Activated CD8-positive, alpha-beta T cell treated with anti-CD3 and anti-CD28 coated beads for 36 hours (primary cell): ENCODE measurements at regions not wholly inside any gene's neighbourhood (a gene's known extent, or its start where the extent isn't known, plus 50 kb on each side); places are given as distances from the start of the nearest gene placed in this dataset.

Source experiments
- ATAC-seq: fragments of 200-7000 bp; cut with Tn5 transposase; one replicate; pipeline ENCODE4 v1.10.0; 2021; ENCODE audit warnings: mild to moderate bottlenecking, moderate library complexity
- CTCF ChIA-PET: fragments of 350-600 bp; sonication (Branson Sonifier 250); formaldehyde crosslinking; loops from one replicate; lab custom pipeline; 2021; ENCODE audit warnings: antibody characterized with exemption; lab: Charles Lee
- POLR2A ChIA-PET: fragments of 350-600 bp; sonication (Branson Sonifier 250); formaldehyde crosslinking; loops from one replicate; lab custom pipeline; 2021; ENCODE audit warnings: antibody characterized with exemption; lab: Charles Lee
- DNase-seq: peaks from one replicate; pipeline ENCODE4 v3.0.0-alpha.2; 2020
- H3K27ac Mint-ChIP-seq: one replicate; pipeline ENCODE4 v1.8.0; 2021; ENCODE audit warnings: mild to moderate bottlenecking, mixed read lengths
- H3K27me3 Mint-ChIP-seq: one replicate; pipeline ENCODE4 v1.8.0; 2021; ENCODE audit warnings: mixed read lengths
- H3K36me3 Mint-ChIP-seq: one replicate; pipeline ENCODE4 v1.8.0; 2021; ENCODE audit warnings: low read depth, mixed read lengths
- H3K4me1 Mint-ChIP-seq: one replicate; pipeline ENCODE4 v1.8.0; 2021; ENCODE audit warnings: low read depth, mixed read lengths
- H3K4me3 Mint-ChIP-seq: one replicate; pipeline ENCODE4 v1.8.0; 2021; ENCODE audit warnings: mild to moderate bottlenecking, moderate library complexity, mixed read lengths
- H3K9me3 Mint-ChIP-seq: one replicate; pipeline ENCODE4 v1.8.0; 2021; ENCODE audit warnings: mixed read lengths
- intact Hi-C: fragments of 100-400 bp; cut with micrococcal nuclease; formaldehyde crosslinking; loops from one replicate; pipeline ENCODE4 v1.10.0; 2022
- TF ChIP-seq, protein P1 (sequence below): fragments of 200-600 bp; IDR thresholded peaks from one replicate; pipeline ENCODE4 v1.8.0; 2022; ENCODE audit warnings: antibody characterized with exemption, mild to moderate bottlenecking

DNA sequence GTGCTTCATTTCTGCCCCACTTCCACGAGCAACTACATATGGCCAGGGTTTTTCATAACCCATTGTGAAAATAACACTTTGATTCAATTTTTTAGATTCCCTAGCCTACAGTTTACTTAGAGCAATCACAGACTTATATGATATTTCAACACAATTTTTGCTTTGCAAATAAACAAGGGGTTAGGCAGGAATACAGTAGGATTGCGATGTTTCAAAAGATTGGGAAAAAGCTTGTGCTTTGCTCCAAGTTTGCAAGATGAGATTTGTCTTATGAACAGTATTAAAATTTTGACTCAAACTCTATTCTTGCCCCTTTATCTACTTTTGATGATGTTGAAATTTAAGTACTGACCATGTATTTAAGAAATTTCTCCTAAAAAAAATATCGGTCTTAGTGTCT lies 814.5 kb upstream of the PIK3C3 start:
- intact Hi-C loops, result no loop called here
- Mint-ChIP-seq H3K36me3 (no peaks in the 10 kb centered on the region), H3K27me3 (no peaks in the 10 kb centered on the region), H3K4me1 (no peaks in the 10 kb centered on the region), H3K9me3 (peaks cover 4% of the 10 kb centered on the region), H3K27ac (no peak overlapping the region), H3K4me3 (no peak overlapping the region)
- DNase-seq, result no peak
- TF ChIP-seq, protein P1, sequence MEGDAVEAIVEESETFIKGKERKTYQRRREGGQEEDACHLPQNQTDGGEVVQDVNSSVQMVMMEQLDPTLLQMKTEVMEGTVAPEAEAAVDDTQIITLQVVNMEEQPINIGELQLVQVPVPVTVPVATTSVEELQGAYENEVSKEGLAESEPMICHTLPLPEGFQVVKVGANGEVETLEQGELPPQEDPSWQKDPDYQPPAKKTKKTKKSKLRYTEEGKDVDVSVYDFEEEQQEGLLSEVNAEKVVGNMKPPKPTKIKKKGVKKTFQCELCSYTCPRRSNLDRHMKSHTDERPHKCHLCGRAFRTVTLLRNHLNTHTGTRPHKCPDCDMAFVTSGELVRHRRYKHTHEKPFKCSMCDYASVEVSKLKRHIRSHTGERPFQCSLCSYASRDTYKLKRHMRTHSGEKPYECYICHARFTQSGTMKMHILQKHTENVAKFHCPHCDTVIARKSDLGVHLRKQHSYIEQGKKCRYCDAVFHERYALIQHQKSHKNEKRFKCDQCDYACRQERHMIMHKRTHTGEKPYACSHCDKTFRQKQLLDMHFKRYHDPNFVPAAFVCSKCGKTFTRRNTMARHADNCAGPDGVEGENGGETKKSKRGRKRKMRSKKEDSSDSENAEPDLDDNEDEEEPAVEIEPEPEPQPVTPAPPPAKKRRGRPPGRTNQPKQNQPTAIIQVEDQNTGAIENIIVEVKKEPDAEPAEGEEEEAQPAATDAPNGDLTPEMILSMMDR, result no peak
- CTCF ChIA-PET, result no interaction called here
- ATAC-seq, result no peak
- POLR2A ChIA-PET, result no interaction called here

DNA sequence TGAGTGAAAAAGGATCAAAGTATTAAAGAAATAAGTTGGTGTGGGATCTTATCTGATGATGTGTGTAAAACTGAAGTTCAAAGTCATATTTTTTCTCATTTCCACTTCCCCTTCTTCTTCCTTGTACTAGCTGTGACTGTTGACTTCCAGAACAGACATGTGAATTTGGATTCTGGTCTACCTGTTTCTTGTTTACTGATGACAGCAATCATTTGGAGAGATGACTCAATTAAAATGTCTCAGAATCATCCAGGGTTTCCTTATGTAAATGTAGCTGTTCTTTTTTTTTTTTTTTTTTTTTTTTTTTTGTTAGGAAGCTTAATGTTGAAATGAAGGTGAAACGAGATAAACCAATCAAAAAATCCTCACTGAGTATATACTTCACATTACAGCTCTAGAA lies 819.9 kb upstream of the PIK3C3 start:
- ATAC-seq, result no peak
- H3K9me3 Mint-ChIP-seq, result peaks cover 3% of the 10 kb centered on the region
- POLR2A ChIA-PET, result no interaction called here
- CTCF ChIA-PET, result no interaction called here
- H3K27me3 Mint-ChIP-seq, result no peaks in the 10 kb centered on the region
- DNase-seq, result no peak
- H3K27ac Mint-ChIP-seq, result no peak overlapping the region
- intact Hi-C loops, result no loop called here
- H3K4me1 Mint-ChIP-seq, result no peaks in the 10 kb centered on the region
- TF ChIP-seq, protein P1, result no peak
- H3K4me3 Mint-ChIP-seq, result no peak overlapping the region
- H3K36me3 Mint-ChIP-seq, result no peaks in the 10 kb centered on the region

GRCh38 chr18:41134426-41134825 lies 820.6 kb upstream of the PIK3C3 start:
- ChIA-PET POLR2A (no interaction called here), CTCF (no interaction called here)
- no peak overlapping the region for H3K27ac Mint-ChIP-seq
- H3K4me1 Mint-ChIP-seq, result no peaks in the 10 kb centered on the region
- TF ChIP-seq, protein P1, result no peak
- DNase-seq (no peak), ATAC-seq (no peak)
- intact Hi-C loops, result no loop called here
- no peaks in the 10 kb centered on the region for H3K36me3 Mint-ChIP-seq
- H3K9me3 Mint-ChIP-seq, result peaks cover 3% of the 10 kb centered on the region
- no peaks in the 10 kb centered on the region for H3K27me3 Mint-ChIP-seq
- no peak overlapping the region for H3K4me3 Mint-ChIP-seq

DNA sequence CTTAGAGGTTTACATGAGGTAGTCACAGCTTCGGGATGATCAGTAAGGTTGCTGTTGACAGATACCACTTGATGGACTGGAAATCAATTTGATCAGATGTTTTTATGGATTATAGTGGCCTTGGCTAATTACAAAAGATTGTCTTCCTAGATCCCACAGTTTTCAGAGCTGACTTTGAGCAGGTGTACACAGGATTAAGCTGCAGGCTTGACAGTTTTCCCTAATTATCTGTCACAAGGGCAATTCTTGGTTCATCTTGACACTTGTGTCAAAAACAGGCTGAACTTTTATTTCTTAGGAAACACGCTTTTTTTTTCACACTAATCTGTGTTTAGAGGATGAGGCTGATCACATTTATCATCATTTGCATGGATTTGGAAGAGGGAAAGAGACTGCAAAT lies 824.0 kb upstream of the PIK3C3 start:
- POLR2A ChIA-PET, result no interaction called here
- intact Hi-C loops, result no loop called here
- H3K4me3 Mint-ChIP-seq, result no peak overlapping the region
- H3K36me3 Mint-ChIP-seq, result no peaks in the 10 kb centered on the region
- DNase-seq (no peak), ATAC-seq (no peak)
- peaks cover 5% of the 10 kb centered on the region for H3K9me3 Mint-ChIP-seq
- no peaks in the 10 kb centered on the region for H3K27me3 Mint-ChIP-seq
- no peaks in the 10 kb centered on the region for H3K4me1 Mint-ChIP-seq
- no peak overlapping the region for H3K27ac Mint-ChIP-seq
- TF ChIP-seq, protein P1, result no peak
- CTCF ChIA-PET, result no interaction called here

DNA sequence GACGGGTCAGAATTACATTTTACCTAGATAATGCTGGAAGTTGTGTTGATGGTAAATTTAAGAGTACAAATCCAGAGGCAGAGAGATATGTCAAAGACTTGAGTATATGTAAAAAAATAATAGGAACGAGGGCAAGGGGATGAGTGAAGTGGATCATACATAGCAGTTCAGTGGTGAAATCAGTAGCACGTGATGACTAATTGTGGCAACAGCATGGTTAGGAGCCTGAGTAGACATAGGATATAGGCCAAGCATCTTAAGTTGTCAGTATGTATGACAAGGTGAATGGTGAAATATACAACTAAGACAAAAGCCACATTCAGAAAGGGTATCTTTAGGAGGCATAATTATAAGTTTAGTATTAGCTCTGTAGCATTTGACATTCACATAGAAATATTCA lies 826.5 kb upstream of the PIK3C3 start:
- intact Hi-C loops, result no loop called here
- ATAC-seq, result no peak
- TF ChIP-seq, protein P1, result no peak
- POLR2A ChIA-PET, result no interaction called here
- Mint-ChIP-seq H3K27ac (no peak overlapping the region), H3K9me3 (peaks cover 5% of the 10 kb centered on the region), H3K27me3 (no peaks in the 10 kb centered on the region), H3K4me1 (no peaks in the 10 kb centered on the region), H3K4me3 (no peak overlapping the region), H3K36me3 (no peaks in the 10 kb centered on the region)
- no peak for DNase-seq
- CTCF ChIA-PET, result no interaction called here
